ENCODE measurements at regions not wholly inside any gene's neighbourhood (a gene's known extent, or its start where the extent isn't known, plus 50 kb on each side); places are given as distances from the start of the nearest gene placed in this dataset.
"Not testable (repeated sequence)": the region's sequence is repeated elsewhere in the genome, so short reads cannot be mapped to it uniquely, and the experiment has no call there.

GRCh38 chr2:182598626-182599025 is 117.4 kb upstream of the DNAJC10 start:
- no peak for DNase-seq

DNA sequence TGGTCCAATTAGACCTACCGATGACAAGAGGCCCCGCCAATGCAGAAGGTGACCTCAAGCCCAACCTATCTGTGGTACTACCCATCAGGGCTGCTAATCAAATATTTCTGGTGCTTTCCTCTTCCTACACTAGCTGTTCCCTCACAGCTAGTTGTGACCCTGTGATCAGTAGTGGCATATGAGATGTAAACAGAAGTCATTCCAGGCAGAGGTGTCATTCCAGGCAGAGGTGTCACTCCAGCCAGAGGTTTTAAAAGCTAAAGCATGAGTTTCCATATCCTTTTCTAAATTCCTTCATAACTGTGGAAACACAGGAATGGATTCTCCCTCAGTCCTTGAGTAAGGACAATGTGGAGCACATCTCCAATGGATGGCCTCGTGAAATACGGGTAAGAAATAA is 110.9 kb upstream of the DNAJC10 start:
- DNase-seq, result no peak

DNA sequence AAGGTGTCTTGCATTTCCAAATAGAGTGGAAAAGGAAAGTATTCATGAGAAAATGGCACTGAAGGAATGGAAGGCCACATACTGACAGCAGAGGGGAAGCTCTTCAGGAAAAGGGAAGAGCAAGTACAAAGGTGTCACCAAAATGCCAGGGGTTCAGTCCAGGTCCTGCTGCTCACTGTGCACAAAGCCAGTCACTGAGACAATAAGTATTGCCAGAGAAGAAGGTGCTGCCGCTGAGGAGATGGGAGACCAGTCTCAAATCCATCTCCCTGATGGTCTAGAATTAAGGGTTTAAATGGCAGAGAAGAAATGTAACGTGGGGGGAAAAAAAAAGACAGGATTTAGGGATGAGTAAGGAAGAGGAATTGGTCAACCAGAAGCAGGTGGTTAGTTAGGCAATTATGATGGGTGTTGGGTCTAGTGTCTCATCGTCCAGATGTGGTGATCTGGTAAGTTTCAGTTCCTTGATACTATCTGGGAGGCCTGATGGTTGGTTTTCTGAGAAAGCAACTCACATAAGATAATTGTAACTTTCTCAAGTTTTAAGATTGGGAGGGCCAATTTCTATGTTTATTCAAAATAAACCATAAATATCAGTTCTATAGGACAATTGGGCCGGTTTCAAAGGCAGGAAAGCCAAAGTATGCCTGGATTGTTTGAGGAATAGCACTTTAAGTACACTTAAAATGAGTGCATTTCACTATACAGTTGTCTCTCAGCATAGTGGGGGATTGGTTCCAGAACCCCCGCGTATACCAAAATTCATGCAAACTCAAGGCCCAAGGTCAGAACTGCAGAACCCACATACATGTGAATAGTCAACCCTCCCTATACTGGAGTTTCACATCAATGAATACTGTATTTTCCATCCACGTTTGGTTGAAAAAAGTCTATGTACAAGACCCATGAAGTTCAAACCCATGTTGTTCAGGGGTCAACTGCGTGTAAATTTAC is 109.1 kb upstream of the DNAJC10 start:
- DNase-seq, result no peak

DNA sequence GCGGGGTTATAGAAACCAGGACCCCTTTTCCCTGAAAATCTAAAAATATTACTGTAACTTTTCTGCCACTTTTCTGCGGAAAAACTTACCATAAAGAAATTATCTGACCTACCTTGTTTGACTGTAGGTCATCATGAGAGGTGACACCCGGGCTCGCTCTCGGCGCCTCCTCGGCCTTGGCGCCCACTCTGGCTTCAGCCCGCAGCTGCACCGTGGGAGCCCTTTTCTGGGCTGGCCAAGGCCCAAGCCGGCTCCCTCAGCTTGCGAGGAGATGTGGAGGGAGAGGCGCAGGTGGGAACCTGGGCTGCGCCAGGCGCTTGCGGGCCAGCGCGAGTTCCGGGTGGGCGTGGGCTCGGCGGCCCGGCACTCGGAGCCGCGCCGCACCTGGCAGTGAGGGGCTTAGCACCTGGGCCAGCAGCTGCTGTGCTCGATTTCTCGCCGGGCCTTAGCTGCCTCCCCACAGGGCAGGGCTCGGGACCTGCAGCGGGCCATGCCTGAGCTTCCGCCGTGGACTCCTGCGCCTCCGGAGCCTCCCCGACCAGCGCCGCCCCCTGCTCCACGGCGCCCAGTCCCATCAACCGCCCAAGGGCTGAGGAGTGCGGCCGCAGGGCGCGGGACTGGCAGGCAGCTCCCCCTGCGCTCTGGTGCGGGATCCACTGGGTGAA is 107.7 kb upstream of the DNAJC10 start:
- no peak for DNase-seq

- DNase-seq, result not testable (repeated sequence)
Observed at GRCh38 chr2:182609005-182609404, 107.1 kb upstream of the DNAJC10 start.

DNA sequence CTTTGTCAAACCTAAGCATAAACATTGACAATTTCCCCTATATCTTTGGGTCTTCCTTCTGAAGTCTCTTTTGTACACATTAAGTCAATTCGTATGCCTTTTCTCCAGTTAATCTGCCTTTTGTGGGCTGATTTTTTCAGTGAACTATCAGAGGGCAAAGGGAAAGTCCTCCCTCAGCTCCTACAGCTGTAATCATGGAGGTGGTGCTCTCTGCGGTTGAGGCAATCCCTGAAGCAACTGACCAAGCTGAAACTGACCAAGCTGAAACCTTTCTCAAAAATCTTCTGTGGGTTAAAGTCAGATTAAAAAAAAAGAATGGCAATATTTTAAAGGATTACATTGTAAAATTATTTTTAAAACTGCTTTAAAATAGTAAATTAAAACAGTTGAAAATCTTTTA is 105.8 kb upstream of the DNAJC10 start:
- no peak for DNase-seq

GRCh38 chr2:182611009-182611408 is 105.0 kb upstream of the DNAJC10 start:
- no peak for DNase-seq

GRCh38 chr2:182615036-182615435 is 101.0 kb upstream of the DNAJC10 start:
- DNase-seq, result no peak

DNA sequence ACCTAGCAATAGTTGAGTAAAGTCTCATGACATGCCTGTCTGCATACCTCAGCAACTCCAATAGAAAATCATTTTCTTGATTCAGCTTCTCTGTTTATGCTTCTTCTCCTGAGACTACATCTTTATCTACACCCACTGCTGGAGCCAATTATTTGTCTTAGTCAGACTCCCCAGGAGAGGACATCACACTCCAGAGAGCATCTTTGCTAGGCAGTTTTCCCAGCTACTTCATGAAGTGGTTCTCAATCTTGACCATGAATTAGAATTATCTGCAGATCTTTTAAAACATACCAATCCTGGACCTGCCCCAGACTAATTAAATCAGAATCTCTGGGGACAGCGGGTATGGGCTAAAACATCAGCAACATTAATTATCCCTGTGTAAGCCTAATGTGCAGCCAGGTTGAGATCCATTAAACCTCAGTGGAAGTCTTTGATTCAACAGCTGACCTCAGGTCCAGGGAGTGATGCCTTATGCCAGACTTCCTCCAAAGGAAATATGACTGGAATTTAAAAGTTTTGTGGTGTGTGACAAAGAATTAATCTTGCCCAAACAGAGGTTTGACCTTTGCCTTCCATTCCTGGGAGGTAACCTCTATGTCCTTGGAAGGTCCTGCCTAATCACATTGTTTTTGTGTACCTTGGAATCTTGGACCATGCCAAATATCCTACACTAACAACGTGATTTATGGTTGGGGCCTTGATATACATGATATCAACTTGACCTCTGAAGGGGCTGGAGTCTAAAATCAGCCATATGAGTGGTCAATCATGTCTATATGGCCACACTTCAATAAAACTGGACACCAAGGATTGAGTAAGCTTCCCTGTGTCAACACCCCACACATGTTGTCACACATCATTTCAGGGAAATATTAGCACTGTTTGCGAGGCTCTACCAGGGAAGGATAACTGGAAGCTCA is 99.3 kb upstream of the DNAJC10 start:
- no peak for DNase-seq

- no peak for DNase-seq
Observed at GRCh38 chr2:182618672-182619079, 97.4 kb upstream of the DNAJC10 start.

DNA sequence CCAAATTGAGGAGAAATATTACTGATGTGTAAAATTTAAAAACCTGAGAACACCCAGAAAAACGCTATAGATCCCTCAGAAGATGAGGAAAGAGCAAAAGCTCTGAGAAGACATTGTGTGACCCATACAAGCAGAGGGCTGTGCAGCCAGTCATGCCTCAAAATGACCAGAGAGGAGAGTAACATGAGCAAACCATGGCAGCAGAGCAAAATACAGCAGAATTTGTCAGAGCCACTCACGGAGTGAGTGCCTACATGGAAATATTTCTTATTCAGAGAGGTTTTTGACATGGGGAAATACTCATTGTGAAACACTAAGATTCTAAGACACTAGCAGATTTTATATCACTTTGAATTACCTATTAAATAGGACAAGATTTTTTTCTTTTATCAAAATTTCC is 96.8 kb upstream of the DNAJC10 start:
- DNase-seq, result no peak

DNA sequence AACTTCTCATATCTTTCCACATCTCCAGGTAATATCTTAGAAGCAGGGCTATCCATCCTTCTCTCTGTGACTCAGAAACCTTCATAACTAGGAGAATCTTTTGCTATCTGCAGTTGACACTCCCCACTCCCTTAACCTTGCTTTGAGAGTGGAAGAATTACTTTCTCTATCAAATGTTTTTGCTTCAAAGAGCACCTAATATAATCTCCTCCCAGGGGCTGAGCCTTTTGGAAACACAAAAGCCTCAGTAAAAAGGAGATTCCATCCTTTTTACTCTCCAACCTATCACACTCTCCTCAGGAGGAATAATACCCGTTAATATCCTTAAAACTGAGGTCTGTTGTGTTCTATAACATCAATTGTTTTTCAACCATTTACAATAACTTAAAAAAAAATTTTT is 94.9 kb upstream of the DNAJC10 start:
- no peak for DNase-seq

GRCh38 chr2:182621810-182622209 is 94.2 kb upstream of the DNAJC10 start:
- no peak for DNase-seq

DNA sequence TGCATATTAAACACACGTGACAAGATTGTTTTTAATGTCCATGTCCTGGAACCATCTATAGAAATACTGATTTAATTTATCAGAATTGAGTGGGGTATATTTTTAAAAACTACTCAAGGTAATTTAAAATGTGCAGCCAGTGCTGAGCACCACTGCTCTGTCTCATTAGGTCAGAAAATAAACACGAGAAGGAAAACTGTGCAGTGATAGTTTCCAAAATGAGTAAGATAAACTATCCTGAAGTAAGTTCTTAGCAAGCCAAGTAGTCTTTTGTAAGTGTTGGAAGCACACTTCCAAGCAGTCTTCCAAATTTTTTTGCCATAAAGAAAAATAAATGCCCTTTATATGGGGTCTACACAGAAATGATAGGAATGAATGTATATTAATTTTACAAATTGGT is 93.8 kb upstream of the DNAJC10 start:
- DNase-seq, result no peak

DNA sequence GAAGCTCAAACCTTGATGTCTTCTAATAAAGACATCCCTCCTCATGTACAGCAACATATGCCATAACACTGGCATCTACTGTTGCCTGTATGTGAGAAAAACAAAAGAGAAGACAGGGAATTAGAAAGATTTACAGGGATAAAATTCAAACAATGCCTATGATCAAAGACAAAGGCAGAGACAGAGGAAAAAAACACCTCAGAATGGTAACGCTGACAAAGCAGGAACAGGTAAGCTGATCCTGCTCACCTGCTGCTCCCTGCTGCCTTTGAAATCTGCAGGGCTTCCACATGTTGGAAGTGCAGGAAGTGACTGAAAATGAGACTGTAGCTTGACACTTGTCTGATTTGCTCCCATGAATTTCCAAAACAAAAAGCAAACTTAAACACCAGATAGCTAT is 90.2 kb upstream of the DNAJC10 start:
- DNase-seq, result no peak

DNA sequence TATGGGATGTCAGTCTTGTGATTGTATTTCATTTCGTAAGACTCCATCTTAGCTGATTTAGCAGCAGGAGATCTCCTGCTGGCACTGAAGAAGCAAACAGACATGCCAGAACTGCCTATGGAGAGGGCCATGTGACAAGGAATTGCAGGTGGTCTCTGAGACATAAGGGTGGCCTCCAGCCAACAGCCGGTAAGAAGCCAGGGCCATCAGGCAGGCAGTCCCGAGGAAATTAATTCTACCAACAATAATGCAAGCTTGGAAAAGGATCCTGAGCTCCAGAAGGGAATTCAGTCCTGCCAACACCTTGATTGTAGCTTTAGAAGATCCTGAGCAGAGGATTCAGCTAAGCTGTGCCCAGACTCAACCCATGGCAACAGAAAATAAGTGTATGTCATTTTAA is 87.1 kb upstream of the DNAJC10 start:
- DNase-seq, result no peak

DNA sequence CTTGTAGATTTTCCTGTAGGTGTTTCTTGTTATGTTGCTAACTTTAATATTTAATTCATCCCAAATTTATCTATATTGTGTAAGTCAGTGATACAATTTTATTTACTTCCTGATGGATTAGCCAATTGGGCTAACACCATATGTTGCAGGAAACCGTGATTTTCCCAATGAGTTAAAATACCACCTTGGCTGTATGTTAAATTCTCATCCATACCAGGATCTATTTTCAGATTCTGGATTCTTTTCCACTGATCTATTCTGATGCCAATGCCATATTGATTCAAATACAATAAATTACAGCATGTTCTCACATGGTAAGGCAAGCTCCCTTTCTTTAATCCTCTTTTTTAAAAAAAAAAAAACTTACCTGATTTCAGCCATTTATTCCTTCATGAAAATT is 85.8 kb upstream of the DNAJC10 start:
- no peak for DNase-seq

GRCh38 chr2:182631299-182631698 is 84.8 kb upstream of the DNAJC10 start:
- no peak for DNase-seq

DNA sequence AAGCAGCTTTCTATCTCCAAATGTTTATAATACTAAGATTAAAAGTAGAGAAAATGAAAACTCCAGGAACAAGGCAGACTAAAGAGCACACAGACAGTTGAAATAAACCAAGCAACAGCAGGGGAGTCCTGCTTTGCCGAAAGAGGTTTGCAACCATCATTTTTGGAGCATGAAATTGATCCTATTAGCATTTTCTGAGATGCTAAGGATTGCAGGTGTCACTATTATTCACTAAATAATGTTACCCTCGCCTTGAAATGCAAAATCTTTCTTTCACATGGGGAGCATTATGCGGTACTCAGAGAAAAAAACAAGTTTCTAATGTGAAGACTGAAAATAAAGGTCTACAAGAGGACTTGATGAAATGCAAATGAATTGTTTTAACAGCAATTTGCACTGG is 81.7 kb upstream of the DNAJC10 start:
- no peak for DNase-seq

GRCh38 chr2:182636699-182637098 is 79.4 kb upstream of the DNAJC10 start:
- DNase-seq, result no peak

GRCh38 chr2:182638667-182639066 is 77.4 kb upstream of the DNAJC10 start:
- no peak for DNase-seq

GRCh38 chr2:182639971-182640370 is 76.1 kb upstream of the DNAJC10 start:
- DNase-seq, result no peak

- no peak for DNase-seq
Observed at GRCh38 chr2:182642328-182642727, 73.7 kb upstream of the DNAJC10 start.

Data from occipital lobe (tissue), 1 donor.